Body of pancreas (tissue), 4 donors: ENCODE measurements at regions not wholly inside any gene's neighbourhood (a gene's known extent, or its start where the extent isn't known, plus 50 kb on each side); places are given as distances from the start of the nearest gene placed in this dataset.

Experiments
- POLR2A ChIP-seq, 3 donors: fragments of 450-650 bp; IDR thresholded peaks; one replicate each; pipeline ENCODE4 v1.6.1; 2016; ENCODE audit warnings: antibody characterized with exemption in 3 of 3, mild to moderate bottlenecking in 2 of 3
- TF ChIP-seq, protein P1 (sequence below), 7 experiments: fragments of 450-650 bp in 4 of 7; fragments of 200-600 bp in 3 of 7; sonication (generic) in 3 of 7; IDR thresholded peaks; one replicate each; pipeline ENCODE4 v1.5.1; 2016 to 2019; ENCODE audit warnings: antibody characterized with exemption in 7 of 7

DNA sequence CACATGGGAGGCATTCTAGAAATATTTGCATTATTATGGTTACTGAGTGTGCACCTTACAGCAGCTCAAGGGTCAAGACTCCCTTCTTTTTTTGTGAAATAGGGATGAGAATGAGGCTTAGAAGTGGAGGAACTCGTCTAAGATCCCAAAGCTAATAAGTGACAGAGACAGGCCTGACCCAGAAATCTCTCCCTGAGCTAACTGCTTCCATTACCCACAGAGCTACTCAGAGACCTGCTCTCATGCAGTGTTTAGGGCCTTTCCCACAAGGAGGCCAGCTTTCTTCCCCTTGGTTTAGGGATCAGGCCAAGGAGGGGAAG, 301.7 kb downstream of the RPS24 start:
- TF ChIP-seq, protein P1, sequence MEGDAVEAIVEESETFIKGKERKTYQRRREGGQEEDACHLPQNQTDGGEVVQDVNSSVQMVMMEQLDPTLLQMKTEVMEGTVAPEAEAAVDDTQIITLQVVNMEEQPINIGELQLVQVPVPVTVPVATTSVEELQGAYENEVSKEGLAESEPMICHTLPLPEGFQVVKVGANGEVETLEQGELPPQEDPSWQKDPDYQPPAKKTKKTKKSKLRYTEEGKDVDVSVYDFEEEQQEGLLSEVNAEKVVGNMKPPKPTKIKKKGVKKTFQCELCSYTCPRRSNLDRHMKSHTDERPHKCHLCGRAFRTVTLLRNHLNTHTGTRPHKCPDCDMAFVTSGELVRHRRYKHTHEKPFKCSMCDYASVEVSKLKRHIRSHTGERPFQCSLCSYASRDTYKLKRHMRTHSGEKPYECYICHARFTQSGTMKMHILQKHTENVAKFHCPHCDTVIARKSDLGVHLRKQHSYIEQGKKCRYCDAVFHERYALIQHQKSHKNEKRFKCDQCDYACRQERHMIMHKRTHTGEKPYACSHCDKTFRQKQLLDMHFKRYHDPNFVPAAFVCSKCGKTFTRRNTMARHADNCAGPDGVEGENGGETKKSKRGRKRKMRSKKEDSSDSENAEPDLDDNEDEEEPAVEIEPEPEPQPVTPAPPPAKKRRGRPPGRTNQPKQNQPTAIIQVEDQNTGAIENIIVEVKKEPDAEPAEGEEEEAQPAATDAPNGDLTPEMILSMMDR (IDR thresholded peaks at IDR 0.05) = no peak
- no peak for TF ChIP-seq POLR2A (IDR thresholded peaks at IDR 0.05)
